Sigmoid colon (tissue), 6 donors: ENCODE measurements at regions not wholly inside any gene's neighbourhood (a gene's known extent, or its start where the extent isn't known, plus 50 kb on each side); places are given as distances from the start of the nearest gene placed in this dataset.

Experiments used
- DNase-seq: peaks from one replicate; pipeline ENCODE4 v3.0.0-alpha.2; 2019
- H3K27ac ChIP-seq, 4 donors: fragments of 200-600 bp; sonication (generic); one replicate each; pipeline ENCODE4 v1.5.1; 2016 to 2019; ENCODE audit warnings: mild to moderate bottlenecking in 1 of 4
- H3K27me3 ChIP-seq, 3 donors: fragments of 200-600 bp; sonication (generic); one replicate each; pipeline ENCODE4 v1.5.1; 2019; ENCODE audit warnings: mild to moderate bottlenecking in 1 of 3
- H3K36me3 ChIP-seq, 4 donors: fragments of 200-600 bp; sonication (generic); one replicate each; pipeline ENCODE4 v1.5.1; 2016 to 2019
- H3K4me1 ChIP-seq, 4 donors: fragments of 200-600 bp; sonication (generic); one replicate each; pipeline ENCODE4 v1.5.1; 2017 to 2019
- H3K4me3 ChIP-seq, 4 donors: fragments of 200-600 bp; sonication (generic); one replicate each; pipeline ENCODE4 v1.5.1; 2017 to 2019; ENCODE audit warnings: mild to moderate bottlenecking in 2 of 4, moderate library complexity in 1 of 4
- H3K9me3 ChIP-seq, 4 donors: fragments of 200-600 bp in 3 of 4; sonication (generic) in 3 of 4; one replicate each; pipeline versions ENCODE4 v1.5.1 to v1.6.1; 2013 to 2019
- CTCF ChIP-seq, 4 experiments: fragments of 450-650 bp in 3 of 4; fragments of 200-600 bp in 1 of 4; IDR thresholded peaks; one replicate each; pipeline ENCODE4 v1.5.1; 2016 to 2019; ENCODE audit warnings: antibody characterized with exemption in 4 of 4, mild to moderate bottlenecking in 3 of 4, moderate library complexity in 2 of 4
- EP300 ChIP-seq, 4 donors: sonication (generic); formaldehyde crosslinking; IDR thresholded peaks; one replicate each; pipeline ENCODE4 v1.6.1; 2017; ENCODE audit warnings: antibody characterized with exemption in 4 of 4
- POLR2A ChIP-seq, 2 donors: fragments of 450-650 bp; IDR thresholded peaks; one replicate each; pipeline ENCODE4 v1.6.1; 2016; ENCODE audit warnings: antibody characterized with exemption in 2 of 2, mild to moderate bottlenecking in 2 of 2, moderate library complexity in 2 of 2
- POLR2AphosphoS5 ChIP-seq, 4 donors: sonication (generic); formaldehyde crosslinking; IDR thresholded peaks; one replicate each; pipeline ENCODE4 v1.6.1; 2017; ENCODE audit warnings: antibody characterized with exemption in 4 of 4
- WGBS, 2 donors: extraction: QIAGEN DNeasy Blood & Tissue Kit; methylation state at CpG; one replicate each; pipeline ENCODE4 v1.1.7; 2013; 5-methylcytosine and 5-hydroxymethylcytosine counted together
- intact Hi-C: fragments of 100-400 bp; cut with DNase I; formaldehyde crosslinking; loops from one replicate; pipeline ENCODE4 v1.15.1; 2023
- donor health status: healthy with polysubstance abuse.
- donor health status: healthy.

GRCh38 chr18:59048378-59048777 lies 91.3 kb upstream of the SEC11C start:
- Histone ChIP-seq H3K27ac (no peak overlapping the region), H3K36me3 (no peaks in the 10 kb centered on the region), H3K27me3 (no peaks in the 10 kb centered on the region), H3K4me1 (no peaks in the 10 kb centered on the region), H3K9me3 (no peaks in the 10 kb centered on the region), H3K4me3 (no peak overlapping the region)
- intact Hi-C loops: no loop called here
- no peak for DNase-seq
- WGBS, 2 donors: 46 to 74% methylated on average over 7 of the region's 7 CpGs
- TF ChIP-seq POLR2A (IDR thresholded peaks at IDR 0.05): no peak
- no peak for TF ChIP-seq EP300 (IDR thresholded peaks at IDR 0.05)
- no peak for TF ChIP-seq CTCF (IDR thresholded peaks at IDR 0.05)
- TF ChIP-seq POLR2AphosphoS5 (IDR thresholded peaks at IDR 0.05): no peak

GRCh38 chr18:59049721-59050660 lies 89.7 kb upstream of the SEC11C start:
- no peak overlapping the region for H3K27ac ChIP-seq
- 81 to 87% methylated on average over 14 of the region's 14 CpGs for WGBS, 2 donors
- no peak for DNase-seq
- no peaks in the 10 kb centered on the region for H3K9me3 ChIP-seq
- no peak overlapping the region for H3K4me3 ChIP-seq
- H3K4me1 ChIP-seq: peaks cover 0 to 11% (median 0%) of the 10 kb centered on the region in 4 donors
- TF ChIP-seq POLR2AphosphoS5 (IDR thresholded peaks at IDR 0.05) (no peak), POLR2A (IDR thresholded peaks at IDR 0.05) (no peak)
- intact Hi-C loops: no loop called here
- H3K36me3 ChIP-seq: no peaks in the 10 kb centered on the region
- H3K27me3 ChIP-seq: no peaks in the 10 kb centered on the region

GRCh38 chr18:59050661-59051057 lies 89.0 kb upstream of the SEC11C start:
- no peaks in the 10 kb centered on the region for H3K27me3 ChIP-seq
- H3K9me3 ChIP-seq: no peaks in the 10 kb centered on the region
- 75 to 93% methylated on average over 3 of the region's 3 CpGs for WGBS, 2 donors
- DNase-seq: no peak
- intact Hi-C loops: no loop called here
- TF ChIP-seq POLR2AphosphoS5 (IDR thresholded peaks at IDR 0.05) (no peak), EP300 (IDR thresholded peaks at IDR 0.05) (no peak), CTCF (IDR thresholded peaks at IDR 0.05) (no peak), POLR2A (IDR thresholded peaks at IDR 0.05) (no peak)
- H3K36me3 ChIP-seq: no peaks in the 10 kb centered on the region
- no peak overlapping the region for H3K27ac ChIP-seq
- peaks cover 0 to 12% (median 0%) of the 10 kb centered on the region in 4 donors for H3K4me1 ChIP-seq
- no peak overlapping the region for H3K4me3 ChIP-seq

- H3K4me3 ChIP-seq: no peak overlapping the region
- TF ChIP-seq EP300 (IDR thresholded peaks at IDR 0.05): no peak
- no peak for TF ChIP-seq POLR2AphosphoS5 (IDR thresholded peaks at IDR 0.05)
- TF ChIP-seq CTCF (IDR thresholded peaks at IDR 0.05): no peak
- no peak for TF ChIP-seq POLR2A (IDR thresholded peaks at IDR 0.05)
- intact Hi-C loops: no loop called here
- DNase-seq: no peak
- no peaks in the 10 kb centered on the region for H3K36me3 ChIP-seq
- peaks cover 0 to 12% (median 0%) of the 10 kb centered on the region in 4 donors for H3K4me1 ChIP-seq
- 92 to 94% methylated on average over 12 of the region's 12 CpGs for WGBS, 2 donors
- H3K9me3 ChIP-seq: no peaks in the 10 kb centered on the region
- H3K27ac ChIP-seq: no peak overlapping the region
- no peaks in the 10 kb centered on the region for H3K27me3 ChIP-seq
Observed at GRCh38 chr18:59051470-59052165, 88.1 kb upstream of the SEC11C start.
